ENCODE measurements at regions not wholly inside any gene's neighbourhood (a gene's known extent, or its start where the extent isn't known, plus 50 kb on each side); places are given as distances from the start of the nearest gene placed in this dataset.
A peak's percentile ranks its signal among the peaks of the same experiment; 100 is the strongest.
"Not testable (repeated sequence)": the region's sequence is repeated elsewhere in the genome, so short reads cannot be mapped to it uniquely, and the experiment has no call there.

DNA sequence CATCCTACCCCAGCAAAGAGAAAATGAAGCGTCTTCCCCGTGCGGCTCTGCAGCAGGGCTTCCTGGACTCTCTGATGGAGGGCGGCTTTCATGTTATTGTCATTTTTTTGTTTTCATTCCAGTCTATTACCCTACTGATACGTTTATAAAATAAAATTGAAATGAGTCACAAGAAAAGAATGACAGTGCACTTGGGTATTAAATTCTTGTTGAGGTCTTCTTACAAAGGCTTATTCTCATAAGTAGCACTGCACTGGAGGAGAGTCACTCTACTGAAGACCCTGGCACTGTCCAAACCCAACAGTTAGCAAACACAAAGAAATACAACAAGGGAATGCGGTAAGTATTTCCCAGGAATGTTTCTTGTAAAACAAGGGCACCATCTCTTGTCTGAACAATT is 379.3 kb downstream of the MAFB start:
- DNase-seq = no peak

DNA sequence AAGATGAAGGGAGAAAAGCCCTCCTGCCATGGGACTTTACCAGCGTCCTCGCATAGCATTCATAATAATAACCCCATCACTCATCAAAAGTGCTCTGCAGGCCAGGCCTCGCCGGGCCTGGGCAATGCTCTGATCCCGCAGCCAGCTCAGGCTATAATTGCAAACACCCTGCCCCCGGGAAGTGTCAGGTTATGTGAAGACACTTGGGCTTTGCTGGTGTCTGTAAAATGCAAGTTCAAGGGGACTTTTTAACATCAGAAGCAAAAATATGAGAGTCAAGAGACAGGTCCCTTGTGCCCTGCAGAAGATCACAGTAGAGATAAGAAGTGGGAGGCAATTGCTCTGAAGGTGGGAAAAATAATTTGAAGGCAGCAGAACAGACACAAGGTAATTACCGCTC is 381.0 kb downstream of the MAFB start:
- DNase-seq = no peak

DNA sequence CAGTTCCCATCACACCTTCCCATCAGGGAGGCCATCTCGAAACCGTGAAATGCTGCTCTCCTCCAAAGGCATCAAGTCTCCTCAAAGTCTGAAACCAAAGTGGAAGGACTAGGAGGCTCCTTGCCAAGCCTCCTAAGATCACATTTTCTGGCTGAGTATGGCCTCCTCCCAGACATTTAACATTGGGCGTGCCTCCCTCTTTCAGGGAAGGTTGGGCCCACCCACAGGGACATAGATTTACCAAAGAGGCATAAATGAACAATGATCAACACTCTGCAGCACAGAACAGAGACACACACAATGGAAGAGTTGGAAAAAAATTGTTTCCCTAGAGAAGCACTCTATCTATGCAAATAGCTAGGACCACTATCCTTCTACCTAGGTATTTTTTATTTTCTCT is 381.8 kb downstream of the MAFB start:
- no peak for DNase-seq

GRCh38 chr20:40305303-40305702 is 383.7 kb downstream of the MAFB start:
- no peak for DNase-seq

GRCh38 chr20:40304119-40304613 is 384.9 kb downstream of the MAFB start:
- DNase-seq = no peak

GRCh38 chr20:40294747-40295146 is 394.3 kb downstream of the MAFB start:
- DNase-seq = no peak

- DNase-seq = no peak
Observed at GRCh38 chr20:40294175-40294574, 394.9 kb downstream of the MAFB start.

GRCh38 chr20:40293740-40294139 is 395.3 kb downstream of the MAFB start:
- no peak for DNase-seq

DNA sequence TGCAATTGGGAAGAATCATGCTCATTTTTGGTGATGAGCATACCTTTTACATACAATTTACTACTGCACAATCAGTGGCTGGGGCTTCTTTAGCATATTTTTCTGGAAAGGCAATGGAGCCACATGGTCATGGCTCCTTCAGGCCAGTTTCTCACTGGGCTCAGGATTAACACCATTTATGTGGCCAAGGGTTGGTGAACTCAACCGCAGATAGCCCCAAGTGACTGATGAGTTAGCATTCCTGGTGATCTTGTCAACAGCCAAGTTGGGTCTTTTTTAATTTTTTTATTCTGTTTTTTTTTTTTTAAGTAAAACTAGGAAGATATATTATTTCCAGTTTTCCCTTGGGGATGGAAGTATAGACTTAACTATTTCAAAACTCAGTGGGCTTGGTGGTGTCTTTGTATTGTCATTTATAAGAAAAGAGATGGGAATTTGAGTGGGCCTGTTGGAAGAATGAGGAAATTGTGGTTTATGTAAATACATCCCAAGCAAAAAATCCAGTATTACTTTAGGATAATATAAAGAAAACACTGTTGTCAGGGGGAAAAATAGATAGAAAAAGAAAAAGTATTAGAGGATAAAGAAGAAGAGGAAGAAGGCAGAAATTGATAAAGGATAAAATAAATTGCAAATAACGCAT is 397.4 kb downstream of the MAFB start:
- DNase-seq = no peak

- no peak for DNase-seq
Observed at GRCh38 chr20:40287683-40288082, 401.4 kb downstream of the MAFB start.

DNA sequence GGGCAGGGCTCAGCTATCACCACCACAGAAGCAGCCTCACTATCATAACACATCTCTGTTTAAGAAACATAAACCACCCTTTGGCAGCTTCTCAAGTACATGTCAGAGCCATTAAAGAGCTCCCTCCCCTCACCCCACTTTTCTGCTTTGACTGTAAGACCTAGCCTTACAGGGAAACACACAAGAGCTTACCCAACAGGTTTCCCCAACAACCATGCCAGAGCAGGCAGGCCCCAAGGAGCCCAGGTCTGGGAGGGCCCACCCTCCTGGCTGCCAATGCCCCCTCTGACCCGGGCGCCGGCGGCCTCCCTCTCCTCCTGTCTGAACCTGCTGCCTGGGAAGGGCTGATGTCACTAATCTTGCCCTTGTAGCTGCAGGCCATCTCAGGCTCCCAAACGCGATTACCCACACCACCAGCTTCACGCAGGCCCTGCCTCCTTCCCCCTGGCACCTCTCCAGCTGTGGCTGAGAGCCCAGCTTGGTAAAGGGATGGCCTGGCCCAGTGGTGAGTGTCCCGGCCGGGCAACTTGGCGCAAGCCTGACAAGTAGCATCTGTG is 402.0 kb downstream of the MAFB start:
- no peak for DNase-seq

DNA sequence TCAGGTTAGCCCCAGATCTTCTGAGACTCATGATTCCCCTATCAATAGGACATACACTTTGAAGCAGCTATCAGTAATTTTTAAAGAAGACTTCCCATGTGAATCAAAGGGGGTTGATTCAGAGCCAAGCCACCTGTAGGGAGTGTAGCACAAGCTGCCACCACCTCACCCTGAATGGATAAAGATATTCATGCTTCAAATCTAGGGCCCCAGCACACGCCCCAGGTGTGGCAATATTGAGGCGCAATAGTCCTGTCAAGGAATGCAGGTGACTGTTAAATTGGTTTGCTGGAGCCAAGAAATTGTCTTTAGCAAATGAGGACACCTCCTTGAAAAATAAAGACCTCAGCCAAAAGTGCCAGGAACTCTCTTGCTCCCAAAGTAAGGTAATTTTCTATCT is 404.4 kb downstream of the MAFB start:
- DNase-seq = no peak

- no peak for DNase-seq
Observed at GRCh38 chr20:40283689-40284088, 405.3 kb downstream of the MAFB start.

DNA sequence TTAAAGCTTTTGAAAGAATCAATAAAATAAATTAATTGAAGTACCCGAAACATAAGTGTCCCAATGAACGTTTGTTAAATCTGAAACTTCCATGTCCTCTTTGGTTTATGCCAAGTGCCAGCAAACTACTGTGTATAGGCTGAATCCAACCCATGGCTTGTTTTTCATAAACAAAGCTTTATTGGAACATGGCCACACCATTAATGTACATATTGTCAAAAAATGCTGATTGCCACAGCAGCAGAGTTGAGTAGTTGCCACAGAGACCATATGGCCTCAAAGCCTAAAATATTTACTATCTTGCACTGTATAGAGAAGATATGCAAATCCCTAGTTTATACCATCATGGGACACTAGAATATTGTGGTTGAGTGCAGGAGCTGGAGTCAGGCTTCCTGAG is 406.1 kb downstream of the MAFB start:
- DNase-seq = no peak

DNA sequence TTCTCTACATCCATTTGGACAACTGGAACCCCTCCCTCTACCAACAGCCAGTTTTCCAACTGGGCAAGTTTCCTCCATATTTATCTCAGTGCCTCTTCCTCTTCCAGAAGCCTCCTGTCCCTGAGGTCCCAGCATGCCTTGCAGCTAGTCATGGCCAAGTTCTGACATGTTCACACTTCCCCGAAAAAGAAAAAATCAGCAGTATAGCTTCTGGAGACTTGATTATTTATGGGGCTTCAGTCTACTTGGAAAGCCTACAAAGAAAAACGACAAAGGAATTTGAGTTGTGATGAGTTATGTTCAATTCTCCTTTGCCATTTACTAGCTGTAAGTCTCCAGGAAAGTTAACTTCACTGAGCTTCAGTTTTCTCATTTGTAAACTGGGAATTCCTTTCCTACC is 406.5 kb downstream of the MAFB start:
- no peak for DNase-seq

- DNase-seq = no peak
Observed at GRCh38 chr20:40280616-40281015, 408.4 kb downstream of the MAFB start.

- DNase-seq = peak; percentile 52
Observed at GRCh38 chr20:40279390-40279789, 409.6 kb downstream of the MAFB start.

DNA sequence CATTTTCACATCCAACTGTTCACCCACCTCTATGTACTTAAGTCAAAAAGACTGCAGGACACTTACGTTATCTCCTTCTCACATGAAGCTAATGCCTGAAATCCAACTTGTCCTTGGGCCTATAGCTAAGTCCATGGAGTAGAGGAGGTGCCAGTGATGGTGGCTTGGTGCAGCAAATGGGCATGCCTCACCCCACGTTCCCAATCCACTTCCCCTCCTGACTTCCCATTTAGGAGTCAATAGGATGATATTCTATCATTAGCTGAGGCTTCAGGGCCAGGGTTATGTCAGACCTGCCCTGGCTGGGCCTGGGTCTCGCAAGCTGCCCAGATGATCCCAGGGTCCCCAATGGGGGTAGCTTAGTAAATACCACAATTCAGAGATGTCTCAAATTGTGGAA is 410.4 kb downstream of the MAFB start:
- DNase-seq = no peak

DNA sequence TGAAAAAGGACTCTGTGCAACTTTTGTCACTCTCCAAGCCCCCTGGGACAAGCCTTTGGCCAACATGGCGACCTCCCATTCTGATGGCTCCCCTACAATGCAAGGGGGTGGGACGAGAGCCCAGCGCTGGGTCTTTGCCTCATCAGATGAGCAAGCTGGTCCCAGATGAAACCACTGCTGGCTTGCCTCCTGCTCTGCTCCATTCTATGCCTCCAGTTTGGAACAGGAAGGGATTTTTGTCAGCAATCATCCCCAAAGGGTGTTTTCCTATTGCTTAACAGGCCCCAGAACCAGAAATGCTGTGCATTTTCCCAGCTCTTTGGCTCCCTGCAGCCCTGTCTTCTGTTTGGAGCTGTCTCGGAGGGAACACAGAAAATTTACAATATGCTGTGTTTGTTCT is 412.7 kb downstream of the MAFB start:
- DNase-seq = no peak

- DNase-seq = no peak
Observed at GRCh38 chr20:40275738-40276137, 413.3 kb downstream of the MAFB start.

DNA sequence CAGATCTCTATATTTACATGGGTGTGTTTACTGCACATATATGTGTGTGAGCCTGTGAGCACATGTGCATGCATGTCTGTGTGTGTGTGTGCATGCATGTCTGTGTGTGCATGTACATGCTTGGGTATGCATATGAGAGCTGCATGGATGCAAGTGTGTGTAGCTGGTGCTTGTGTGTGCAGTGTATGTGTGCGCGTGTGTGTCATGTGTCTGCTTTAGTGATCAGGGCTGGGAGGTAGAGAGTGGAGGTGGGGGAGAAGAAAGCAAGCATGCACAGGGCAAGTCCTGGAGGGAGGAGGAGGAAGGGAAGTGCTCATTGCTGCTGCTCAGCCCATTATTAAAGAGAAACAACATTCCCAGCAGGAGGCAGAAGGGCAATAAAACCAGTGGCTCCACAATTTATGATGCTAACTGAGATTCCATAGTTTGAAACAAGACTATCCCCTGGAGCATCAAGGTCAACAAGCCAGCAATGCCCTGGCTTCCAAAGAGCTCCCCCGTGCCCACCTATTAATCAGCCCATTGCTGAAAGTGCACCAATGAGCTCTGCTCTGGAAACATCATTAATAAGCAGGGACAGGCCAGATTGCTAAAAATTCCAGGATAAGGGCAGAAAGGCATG is 414.0 kb downstream of the MAFB start:
- no peak for DNase-seq

DNA sequence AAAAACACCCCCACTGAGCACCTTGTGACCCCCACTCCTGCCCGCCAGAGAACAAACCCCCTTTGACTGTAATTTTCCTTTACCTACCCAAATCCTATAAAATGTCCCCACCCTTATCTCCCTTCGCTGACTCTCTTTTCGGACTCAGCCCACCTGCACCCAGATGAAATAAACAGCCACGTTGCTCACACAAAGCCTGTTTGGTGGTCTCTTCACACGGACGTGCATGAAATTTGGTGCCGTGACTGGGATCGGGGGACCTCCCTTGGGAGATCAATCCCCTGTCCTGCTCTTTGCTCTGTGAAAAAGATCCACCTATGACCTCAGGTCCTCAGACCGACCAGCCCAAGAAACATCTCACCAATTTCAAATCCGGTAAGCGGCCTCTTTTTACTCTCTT is 419.8 kb downstream of the MAFB start:
- DNase-seq = not testable (repeated sequence)

- no peak for DNase-seq
Observed at GRCh38 chr20:40268321-40269075, 420.5 kb downstream of the MAFB start.
